Mammary epithelial cell (primary cell): ENCODE measurements at regions not wholly inside any gene's neighbourhood (a gene's known extent, or its start where the extent isn't known, plus 50 kb on each side); places are given as distances from the start of the nearest gene placed in this dataset.

Source experiments
- EZH2 ChIP-seq: IDR thresholded peaks from 2 replicates; pipeline ENCODE4 v1.6.1; 2012; ENCODE audit warnings: low read length, inconsistent platforms, borderline replicate concordance
- TF ChIP-seq, protein P1 (sequence below), 2 donors: IDR thresholded peaks in 1 of 2; conservative IDR thresholded peaks in 1 of 2; 2 replicates each; pipeline ENCODE4 v1.5.1; 2011 to 2012; ENCODE audit warnings: inconsistent platforms in 2 of 2, low read length in 2 of 2, mild to moderate bottlenecking in 2 of 2, control low read depth in 1 of 2, low read depth in 1 of 2; ENCODE audit not compliant: insufficient read depth in 1 of 2; ENCODE audit errors: extremely low read depth in 1 of 2

DNA sequence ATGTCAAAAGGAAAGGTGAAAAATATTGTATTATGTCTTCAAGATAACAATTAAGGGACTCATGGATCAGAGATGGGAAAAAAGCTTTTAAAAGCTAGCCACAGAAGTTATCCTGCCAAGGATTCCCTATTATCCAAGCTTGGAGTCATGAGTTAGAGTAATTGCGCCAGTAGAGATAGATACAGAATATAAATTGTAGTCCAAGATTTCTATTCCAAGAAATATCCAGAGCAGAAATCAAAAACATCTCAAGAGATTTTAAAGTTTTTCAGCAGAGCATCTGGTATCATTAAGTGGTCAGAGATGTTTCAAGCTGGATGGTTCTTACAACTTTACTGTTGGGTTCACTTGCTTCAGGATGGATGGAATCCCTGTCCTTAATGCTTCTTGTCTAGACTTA, 186.7 kb downstream of the PCDH18 start:
- TF ChIP-seq, protein P1, sequence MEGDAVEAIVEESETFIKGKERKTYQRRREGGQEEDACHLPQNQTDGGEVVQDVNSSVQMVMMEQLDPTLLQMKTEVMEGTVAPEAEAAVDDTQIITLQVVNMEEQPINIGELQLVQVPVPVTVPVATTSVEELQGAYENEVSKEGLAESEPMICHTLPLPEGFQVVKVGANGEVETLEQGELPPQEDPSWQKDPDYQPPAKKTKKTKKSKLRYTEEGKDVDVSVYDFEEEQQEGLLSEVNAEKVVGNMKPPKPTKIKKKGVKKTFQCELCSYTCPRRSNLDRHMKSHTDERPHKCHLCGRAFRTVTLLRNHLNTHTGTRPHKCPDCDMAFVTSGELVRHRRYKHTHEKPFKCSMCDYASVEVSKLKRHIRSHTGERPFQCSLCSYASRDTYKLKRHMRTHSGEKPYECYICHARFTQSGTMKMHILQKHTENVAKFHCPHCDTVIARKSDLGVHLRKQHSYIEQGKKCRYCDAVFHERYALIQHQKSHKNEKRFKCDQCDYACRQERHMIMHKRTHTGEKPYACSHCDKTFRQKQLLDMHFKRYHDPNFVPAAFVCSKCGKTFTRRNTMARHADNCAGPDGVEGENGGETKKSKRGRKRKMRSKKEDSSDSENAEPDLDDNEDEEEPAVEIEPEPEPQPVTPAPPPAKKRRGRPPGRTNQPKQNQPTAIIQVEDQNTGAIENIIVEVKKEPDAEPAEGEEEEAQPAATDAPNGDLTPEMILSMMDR (conservative IDR thresholded peaks at IDR 0.05 in 1 of 2, IDR thresholded peaks at IDR 0.05 in 1 of 2; ENCODE audit: extremely low read depth in 1 of 2, insufficient read depth in 1 of 2, low read depth in 1 of 2, low read length in 2 of 2), result no peak
- no peak for TF ChIP-seq EZH2
